ENCODE measurements at regions not wholly inside any gene's neighbourhood (a gene's known extent, or its start where the extent isn't known, plus 50 kb on each side); places are given as distances from the start of the nearest gene placed in this dataset.

DNA sequence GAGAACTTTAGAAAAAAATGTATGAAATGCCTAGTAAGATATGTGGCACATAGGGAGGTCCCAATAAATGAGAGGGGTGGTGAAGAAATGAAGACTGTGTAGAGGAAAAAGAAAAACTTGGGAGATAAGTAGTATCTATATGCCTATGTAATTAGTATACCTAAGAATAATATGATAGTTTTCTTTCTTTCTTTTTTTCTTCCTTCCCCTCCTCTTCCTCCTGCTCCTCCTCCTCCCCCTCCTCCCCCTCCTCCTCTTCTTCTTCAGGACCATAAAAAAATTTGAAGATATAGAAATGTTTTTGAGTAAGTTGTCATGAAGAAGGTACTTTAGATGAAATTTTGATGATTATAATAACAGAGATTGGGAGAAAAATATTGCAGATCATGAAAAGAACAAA is 857.4 kb downstream of the MAT2B start:
- DNase-seq (ENCODE audit: low spot score) (no peak), FAIRE-seq (no peak)

DNA sequence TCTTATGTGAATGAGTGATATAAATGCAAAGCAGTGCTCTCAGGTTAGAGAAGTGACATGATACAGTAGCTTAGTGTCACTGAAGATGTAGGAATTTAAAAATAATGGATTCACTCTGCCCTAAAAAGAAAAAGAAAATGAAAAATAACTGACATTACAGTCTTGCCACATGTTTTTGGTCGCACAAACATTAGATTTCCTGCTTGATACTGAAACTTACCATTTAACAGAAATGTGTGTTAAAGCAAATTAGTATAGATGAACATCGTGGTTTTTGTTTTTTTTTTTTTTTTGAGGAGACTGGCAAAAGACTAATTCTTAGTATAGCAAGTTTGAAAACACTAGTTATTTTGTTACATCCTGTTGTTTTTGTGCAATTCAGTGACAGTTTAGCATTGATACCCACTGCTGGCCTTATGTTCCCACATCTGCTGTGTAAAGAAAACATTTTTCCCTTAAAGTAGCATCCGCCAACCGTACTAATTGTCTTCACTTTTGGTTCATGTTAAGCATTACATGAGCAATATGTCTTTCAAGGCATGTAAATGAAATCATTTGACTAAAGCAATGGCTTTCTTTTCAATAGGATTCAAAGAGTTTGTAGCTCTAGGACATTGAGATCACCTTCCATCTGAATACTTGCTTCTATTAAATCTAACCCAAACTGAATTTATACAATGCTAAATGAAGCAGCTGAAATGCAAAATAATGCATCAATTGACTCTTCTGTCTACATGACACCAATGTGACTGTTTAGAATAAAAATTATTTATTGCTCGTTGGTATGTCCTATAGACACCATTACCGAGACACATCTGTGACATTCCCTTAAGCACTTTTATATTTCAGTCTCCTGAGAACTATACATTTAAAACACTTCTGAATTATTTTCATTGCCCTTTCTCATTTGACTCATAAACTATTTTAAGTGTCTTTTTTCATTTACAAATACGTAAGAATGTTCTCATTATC is 859.1 kb downstream of the MAT2B start:
- DNase-seq (ENCODE audit: low spot score): no peak
- no peak for FAIRE-seq

DNA sequence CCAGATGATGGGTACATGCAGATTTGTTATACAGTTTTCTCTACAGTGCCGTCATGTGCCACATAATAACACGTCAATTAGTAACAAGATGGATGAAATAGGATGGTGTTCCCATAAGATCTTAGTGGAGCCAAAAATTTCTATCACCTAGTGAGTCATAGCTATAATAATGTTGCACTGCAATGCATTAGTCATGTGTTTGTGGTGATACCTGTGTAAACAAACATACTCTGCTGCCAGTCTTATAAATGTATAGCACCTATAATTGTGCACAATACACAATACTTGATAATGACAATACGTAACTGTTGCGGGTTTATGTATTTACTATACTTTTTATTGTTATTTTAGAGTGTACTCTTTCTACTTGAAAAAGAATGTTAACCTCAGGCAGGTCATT is 865.4 kb downstream of the MAT2B start:
- DNase-seq (ENCODE audit: low spot score): no peak
- FAIRE-seq: no peak

DNA sequence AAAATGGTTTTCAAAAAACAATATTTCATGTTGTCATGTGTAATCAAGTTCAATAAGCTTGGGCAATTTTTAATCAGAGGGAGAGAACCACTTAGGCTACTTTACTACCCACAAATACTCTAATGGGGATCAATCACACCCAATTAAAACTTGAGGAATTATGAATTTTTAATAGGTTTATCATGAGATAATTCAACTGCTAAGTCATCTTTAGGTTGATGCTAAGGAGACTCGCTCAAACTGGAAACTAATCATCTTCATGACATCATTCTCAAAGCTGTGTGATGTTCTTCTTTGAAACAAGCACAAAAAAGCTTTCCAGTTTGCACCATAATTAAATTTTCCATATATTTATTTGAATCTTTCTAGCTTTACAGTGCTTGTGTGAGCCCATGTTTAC is 867.5 kb downstream of the MAT2B start:
- FAIRE-seq (no peak), DNase-seq (ENCODE audit: low spot score) (no peak)

DNA sequence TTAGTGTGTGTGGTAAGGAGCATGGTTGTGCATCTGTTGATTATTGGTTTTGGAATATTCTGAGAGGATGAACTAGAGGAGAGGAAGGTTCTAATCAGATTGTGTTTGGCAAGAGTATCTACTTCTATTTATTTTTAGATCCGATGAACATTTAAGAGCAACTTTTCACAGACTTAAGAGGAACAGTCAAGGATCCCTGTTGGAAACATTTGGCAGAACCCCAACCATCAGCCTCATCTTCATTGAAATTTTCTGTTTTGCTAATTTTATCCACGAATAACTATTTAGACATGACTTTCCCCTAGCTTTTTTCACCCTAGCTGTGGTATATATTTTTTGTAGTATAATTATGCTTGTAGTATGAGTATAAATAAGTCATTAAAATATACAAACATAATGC is 868.5 kb downstream of the MAT2B start:
- no peak for DNase-seq (ENCODE audit: low spot score)
- no peak for FAIRE-seq

DNA sequence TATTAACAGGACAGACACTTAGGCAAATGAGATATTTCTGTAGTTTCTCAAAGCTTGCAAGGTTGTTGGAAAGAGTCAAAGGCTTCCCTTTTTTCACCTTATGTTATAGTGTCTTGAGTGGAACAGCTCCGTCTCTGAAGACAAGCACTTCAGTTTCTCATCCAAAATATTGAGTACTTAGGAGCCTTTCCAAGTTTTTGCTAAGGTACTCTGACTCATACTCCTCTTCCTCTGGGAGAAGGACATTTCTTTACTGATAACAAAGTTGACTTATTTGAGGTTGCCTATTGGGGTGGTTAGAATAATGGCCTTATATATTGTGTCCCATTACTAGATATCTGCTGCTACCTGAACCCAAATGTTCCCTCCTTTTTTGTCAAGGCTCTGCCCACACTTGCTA is 869.6 kb downstream of the MAT2B start:
- DNase-seq (ENCODE audit: low spot score): no peak
- FAIRE-seq: no peak

DNA sequence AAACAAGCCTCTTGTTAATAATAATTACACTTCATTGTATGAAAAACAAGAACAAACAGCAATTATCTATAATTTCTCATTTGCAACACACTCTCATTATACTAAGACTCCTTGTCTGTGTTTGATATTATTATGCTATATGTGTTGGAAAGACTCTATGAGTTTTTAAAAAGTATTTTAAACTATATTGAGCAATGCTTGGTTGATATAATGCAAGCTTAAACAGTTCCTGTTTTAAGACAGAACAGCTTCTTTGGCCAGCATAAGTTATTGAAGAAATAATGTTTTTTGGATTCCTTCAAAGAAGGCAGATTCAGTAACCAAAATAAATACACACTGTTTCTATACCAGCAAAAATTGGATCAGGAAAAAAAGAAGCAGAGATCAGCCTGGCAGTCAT is 871.4 kb downstream of the MAT2B start:
- no peak for DNase-seq (ENCODE audit: low spot score)
- FAIRE-seq: no peak

DNA sequence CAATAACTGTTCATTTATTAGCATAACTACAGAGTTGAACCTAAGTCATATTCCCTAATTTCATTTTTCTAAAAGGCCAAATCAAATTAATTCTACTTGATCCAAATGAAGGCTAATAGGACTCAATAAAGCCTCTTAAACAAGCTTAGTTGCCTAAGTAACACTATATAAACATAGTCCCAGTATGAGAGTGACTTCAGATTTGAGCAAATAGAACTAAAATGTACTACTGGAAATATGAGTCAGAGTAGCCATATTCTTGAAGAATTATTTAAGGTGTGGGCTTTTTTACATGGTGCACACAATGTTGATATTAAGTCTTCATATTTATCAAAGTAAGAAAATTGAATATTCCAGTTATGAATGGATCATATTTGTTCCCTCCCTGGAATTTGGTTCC is 872.3 kb downstream of the MAT2B start:
- DNase-seq (ENCODE audit: low spot score): no peak
- FAIRE-seq: no peak

DNA sequence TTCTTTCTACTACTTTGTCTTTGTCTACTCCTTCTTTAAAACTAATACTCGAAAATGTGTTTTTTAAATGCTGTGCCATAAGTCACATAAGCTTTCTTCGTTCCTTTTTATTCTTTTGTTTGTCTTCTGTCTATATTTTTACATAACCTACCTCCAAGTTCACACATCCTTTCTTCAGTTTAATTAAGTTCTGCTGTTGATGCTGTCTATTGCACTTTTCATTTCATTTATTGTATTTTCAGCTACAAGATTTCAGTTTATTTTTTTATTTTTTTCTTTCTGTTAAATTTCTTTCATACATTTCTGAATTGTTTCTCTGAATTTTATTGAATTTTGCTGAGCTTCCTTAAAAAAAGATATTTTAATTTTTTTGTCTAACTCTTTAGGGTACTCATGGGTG is 878.2 kb downstream of the MAT2B start:
- DNase-seq (ENCODE audit: low spot score) (no peak), FAIRE-seq (no peak)

DNA sequence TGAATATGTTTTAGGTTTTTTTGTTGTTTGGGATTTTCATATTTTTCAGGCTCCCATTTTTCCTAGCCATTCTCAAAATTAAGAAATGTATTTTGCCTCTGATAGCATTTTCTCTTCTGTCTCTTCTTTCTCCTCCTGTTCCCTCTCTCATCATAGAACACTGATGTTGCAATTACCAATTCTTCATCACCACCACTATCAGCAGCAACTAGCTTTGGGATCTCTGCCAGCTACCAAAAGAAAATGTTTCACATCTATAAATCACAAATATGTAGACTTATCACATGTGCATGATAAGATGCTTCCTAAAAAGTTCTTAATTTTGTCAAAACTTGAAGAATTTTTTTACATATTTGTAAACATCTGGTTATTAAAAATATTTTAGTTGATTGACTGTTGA is 887.1 kb downstream of the MAT2B start:
- FAIRE-seq (no peak), DNase-seq (ENCODE audit: low spot score) (no peak)

DNA sequence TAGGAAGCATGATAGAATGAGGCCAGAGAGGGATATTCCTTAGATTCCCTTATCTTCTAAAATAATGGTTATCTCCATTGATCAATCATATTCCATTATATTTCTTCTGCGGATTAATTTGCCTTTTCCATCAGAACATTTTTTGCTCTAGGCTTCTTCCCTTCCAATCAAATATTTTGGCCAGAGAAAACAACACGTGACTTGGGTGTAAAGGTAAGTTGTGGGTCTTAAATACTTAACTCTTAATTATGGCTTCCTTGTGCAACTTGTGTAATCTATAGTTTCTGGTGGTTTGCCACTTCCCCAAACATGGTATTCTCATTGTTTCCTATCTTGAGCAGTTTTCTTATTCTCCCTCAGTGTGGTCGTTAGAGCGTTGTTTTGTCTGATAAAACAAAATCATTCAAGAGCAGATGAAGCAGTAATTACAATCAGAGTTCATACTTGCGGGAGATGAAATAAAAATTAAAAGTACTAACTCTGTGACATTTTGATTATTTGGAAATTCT is 889.3 kb downstream of the MAT2B start:
- FAIRE-seq (no peak), DNase-seq (ENCODE audit: low spot score) (no peak)

DNA sequence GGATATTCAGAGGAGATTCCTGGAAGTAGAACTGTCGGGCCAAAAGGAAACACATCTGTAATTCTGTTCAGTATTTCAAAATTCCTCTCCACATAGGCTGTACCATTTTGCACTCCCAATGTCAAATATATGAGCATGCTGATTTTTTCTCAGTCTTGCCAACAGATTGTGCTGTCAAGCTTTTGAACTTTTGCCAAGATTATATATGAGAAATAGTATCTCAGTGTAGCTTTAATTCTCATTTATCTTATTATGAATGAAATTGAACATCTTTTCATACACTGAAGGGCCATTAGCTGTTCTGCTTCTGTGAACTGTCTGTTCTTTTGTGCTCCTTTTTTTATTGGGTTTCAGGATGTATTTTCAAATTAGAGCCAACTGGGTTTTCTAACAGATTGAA is 907.1 kb downstream of the MAT2B start:
- DNase-seq (ENCODE audit: low spot score) (no peak), FAIRE-seq (no peak)

DNA sequence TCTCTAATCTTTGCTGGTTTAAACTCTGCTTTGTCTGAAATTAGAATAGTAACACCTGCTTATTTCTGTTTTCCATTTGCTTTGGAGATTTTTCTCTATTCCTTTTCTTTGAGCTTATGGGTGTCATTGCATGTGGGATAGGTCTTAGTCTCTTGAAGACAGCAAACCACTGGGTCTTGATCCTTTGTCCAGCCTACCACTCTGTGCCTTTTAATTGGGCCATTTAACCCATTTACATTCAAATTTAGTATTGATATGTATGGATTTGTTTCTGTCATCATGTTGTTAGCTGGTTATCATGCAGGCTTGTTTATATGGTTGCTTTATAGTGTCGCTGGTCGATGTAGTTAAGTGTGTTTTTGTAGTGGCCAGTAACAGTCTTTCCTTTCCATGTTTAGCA is 914.7 kb downstream of the MAT2B start:
- DNase-seq (ENCODE audit: low spot score) (no peak), FAIRE-seq (no peak)

DNA sequence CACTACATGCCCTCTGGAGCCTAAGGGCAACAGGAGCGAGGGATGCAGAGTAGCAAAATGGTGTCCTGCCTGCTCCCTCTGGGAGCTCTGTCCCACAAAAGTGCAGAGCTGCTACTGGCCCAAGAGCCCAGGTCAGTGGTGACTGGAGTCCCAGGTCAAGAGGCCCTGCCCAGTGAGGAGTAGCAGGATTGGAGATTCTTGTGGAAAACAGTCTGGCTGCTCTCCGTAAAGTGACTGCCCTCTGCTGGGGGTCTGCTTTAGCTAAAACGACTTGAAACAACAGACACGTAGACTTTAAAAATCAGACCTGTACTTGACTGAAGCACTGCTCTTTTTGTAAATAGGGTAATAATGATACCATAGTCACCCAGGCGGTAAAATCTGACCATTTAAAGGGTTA is 917.0 kb downstream of the MAT2B start:
- no peak for FAIRE-seq

DNA sequence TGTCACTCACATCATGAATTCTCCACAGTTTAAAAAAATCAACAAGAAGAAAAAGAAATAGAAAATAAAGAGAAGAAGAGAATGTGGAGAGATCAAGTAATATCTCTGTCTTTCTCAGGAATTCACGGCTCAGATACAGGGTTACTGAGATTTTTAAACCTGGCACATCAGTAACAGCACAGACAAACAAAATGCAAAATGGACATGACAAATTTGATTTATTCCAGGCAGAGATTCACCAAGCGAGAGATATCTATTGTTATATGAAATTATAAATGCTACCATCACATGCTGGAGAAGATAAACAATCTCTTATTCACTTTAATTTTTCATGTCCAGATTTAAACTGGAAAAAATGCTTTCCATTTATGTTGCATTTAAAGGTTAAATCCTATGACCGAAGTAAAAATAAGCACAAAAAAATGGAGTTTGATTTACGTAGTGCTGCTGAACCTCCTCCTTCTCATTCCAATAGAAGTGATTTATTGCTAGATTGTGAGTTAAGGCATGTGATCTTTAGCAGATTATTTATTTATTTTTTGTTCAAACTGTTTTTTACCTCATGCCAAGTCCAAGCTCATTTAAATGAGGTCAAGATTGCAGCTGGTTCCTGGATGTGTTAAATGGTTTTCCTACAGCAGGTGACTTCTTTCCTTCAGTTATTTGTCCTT is 926.4 kb downstream of the MAT2B start:
- FAIRE-seq (no peak), DNase-seq (ENCODE audit: low spot score) (no peak)

More for the DNA sequence above, 917.0 kb downstream of the MAT2B start:
- no peak for DNase-seq (ENCODE audit: low spot score)

DNA sequence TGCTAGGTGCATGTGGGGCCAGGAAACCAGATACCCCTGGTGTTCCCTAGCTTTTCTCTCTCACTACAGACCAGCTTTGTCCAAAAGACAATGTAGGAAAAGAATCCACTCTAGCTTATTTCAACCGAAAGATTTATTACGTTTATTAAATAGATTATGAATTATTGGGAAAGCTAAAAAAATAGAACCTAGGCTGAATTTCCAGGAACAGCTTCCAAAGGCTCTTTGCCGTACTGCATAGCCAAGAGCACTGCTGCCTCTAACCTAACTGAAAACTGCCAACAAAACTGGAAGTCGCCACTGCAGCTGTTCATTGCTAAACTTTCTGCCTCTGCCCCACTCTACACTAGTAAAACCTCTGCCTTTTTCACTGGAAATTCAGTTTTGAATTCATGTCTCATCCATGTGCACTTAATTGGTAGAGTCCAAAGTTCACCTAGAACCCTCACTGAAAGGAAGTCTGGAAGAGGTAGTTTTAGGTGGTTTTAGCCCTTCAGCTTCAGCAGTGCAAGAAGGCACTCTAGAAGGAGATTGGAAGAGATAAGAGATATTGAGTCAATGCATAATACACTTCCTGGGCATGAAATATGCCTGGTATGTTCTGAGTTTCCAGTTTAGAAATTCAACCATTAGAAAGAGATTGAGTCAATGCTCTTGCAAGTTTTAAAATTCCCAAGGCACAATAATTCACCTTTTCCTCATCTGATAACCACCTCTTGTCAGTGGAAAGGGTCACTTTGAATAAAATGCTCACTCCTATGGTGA is 927.9 kb downstream of the MAT2B start:
- no peak for DNase-seq (ENCODE audit: low spot score)
- FAIRE-seq: no peak

DNA sequence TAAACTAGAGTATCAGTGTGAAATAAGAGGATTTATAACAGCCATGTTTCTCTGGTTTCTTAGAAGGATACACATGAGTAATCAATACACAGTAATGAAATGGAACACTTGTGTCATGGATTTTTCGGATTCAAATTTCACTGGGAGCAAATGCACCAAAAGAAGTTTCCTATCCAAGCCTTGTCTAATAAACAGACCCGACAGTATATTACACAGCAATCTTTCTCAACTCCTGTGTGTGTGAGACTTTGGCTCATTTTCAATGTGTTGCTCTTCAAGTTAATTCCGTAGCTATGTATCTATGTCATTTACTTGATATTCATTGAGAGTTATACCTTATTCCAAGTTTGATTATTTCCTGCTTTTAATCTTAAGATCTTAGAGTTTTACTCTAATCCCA is 930.2 kb downstream of the MAT2B start:
- no peak for FAIRE-seq
- no peak for DNase-seq (ENCODE audit: low spot score)

DNA sequence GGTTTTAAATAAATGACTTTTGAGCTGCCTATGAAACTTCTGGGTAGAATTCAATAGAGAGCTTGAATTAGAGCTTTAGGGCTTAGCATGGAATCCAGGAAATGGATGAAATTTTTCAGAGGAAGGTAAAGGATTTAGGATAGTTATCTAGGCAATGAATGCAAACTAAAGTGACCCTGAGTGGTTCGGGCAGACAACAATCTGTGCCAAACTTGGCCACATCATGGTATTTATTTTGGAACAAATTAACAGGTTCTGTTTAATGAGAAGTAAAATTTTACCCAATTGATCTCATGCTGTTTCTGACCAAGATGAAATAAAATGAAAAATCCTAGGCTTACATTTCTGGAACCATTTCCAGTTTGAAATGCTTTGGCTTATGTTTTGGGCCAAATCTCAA is 934.4 kb downstream of the MAT2B start:
- DNase-seq (ENCODE audit: low spot score): no peak
- no peak for FAIRE-seq

DNA sequence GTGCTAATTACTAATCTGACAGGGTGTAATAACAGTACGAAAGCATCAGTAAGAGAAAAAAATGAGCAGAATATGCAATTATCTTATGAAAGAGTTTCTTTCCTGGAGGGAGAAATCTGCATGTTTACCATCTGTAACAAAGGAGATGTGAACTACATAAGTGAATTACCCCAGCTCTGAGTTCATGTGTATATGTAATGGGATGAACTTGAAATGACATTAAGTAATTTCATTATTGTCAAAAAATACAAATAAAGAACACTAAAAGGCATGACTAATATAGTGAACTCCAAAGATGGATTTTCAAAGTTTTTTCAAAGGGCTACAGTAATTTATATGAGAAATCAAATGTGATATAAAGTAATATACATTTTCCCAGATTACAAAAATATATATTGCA is 944.0 kb downstream of the MAT2B start:
- DNase-seq (ENCODE audit: low spot score) (no peak), FAIRE-seq (no peak)

DNA sequence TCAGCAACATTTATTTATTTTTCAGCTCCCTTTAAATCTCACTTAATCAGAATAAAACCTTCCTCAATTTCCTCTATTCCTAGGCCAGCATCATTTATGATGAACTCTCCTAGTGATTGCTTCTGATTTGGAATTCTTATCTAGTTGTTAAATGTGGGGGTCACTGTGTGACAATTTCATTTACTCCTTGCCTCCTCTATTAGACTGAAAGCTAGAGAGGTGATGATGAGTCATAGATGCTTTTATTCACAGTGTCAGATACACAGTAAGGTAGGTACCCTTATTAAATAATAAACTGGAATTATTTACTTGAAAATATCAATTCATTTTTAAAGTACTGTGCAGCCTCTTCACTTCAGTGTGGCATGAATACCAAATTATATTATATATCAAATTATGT is 960.6 kb downstream of the MAT2B start:
- FAIRE-seq: no peak
- DNase-seq (ENCODE audit: low spot score): no peak

DNA sequence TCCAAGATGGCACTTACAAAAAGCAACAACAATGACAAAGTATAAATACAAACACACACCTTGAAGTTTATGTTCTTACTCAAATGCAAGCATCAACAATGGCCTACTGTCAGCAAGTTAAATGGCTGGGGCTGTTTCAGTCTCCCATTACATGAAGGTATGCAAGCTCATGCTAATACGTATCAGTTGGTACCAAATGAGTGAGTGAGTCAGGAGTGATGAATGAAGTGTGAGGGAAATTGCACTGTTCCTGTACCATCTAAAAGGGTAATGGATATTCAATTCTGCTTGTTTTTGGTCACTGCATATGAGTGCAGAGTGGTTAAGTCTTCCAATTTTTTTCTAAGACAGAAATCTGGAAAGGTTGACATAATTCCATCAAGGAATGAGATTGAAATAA is 964.9 kb downstream of the MAT2B start:
- DNase-seq (ENCODE audit: low spot score) (no peak), FAIRE-seq (no peak)

DNA sequence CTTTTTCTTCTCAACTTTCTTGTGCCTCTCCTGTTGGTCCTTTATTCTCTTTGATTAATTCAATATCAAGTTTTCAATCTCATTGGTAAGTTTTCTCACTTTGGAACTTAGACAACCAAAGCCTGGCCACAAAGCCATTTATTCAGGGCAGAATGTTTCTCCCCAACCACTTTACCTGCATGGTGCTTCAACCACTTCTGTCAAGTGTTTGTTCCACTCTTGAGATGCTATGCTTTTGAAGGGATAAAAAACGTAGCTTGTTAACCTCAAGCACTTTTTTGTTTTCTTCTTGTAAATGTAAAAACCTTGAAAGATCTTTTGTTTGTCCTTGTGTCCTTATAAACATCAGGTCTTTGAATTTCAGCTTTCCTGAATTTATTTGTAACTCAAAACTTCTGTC is 966.7 kb downstream of the MAT2B start:
- no peak for FAIRE-seq

More for the DNA sequence above, 966.7 kb downstream of the MAT2B start:
- no peak for DNase-seq (ENCODE audit: low spot score)

Data from RCC 7860 (cell line).